Uterus (tissue), 2 donors: ENCODE measurements at regions not wholly inside any gene's neighbourhood (a gene's known extent, or its start where the extent isn't known, plus 50 kb on each side); places are given as distances from the start of the nearest gene placed in this dataset.

Experiments
- POLR2A ChIP-seq, 2 donors: fragments of 450-650 bp; IDR thresholded peaks; one replicate each; pipeline ENCODE4 v1.6.1; 2016; ENCODE audit warnings: antibody characterized with exemption in 2 of 2, mild to moderate bottlenecking in 1 of 2, moderate library complexity in 1 of 2
- TF ChIP-seq, protein P1 (sequence below), 4 experiments: fragments of 200-600 bp in 2 of 4; fragments of 450-650 bp in 2 of 4; sonication (generic) in 2 of 4; IDR thresholded peaks; one replicate each; pipeline ENCODE4 v1.5.1; 2016 to 2019; ENCODE audit warnings: antibody characterized with exemption in 4 of 4, mild to moderate bottlenecking in 2 of 4, moderate library complexity in 1 of 4

DNA sequence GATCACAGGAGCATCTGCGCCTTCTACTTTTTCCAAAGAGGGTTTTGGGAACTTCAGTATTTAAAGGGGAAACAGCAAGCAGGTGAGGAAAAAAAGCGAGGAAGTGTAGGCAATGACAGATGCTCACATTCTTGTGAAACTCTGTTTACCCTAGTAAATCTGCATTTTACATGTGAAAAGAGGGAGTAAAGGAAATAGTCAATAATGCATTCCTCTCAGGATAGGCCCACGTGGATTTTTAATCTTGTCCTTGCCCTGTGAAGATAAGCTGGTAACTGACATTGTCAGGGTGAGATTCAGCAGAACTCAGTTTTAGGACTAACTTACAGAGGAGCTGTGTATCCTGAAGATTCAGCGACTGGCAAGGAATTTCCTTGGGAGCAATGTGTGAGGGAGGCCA is 1119.2 kb upstream of the TMEM132C start:
- TF ChIP-seq, protein P1, sequence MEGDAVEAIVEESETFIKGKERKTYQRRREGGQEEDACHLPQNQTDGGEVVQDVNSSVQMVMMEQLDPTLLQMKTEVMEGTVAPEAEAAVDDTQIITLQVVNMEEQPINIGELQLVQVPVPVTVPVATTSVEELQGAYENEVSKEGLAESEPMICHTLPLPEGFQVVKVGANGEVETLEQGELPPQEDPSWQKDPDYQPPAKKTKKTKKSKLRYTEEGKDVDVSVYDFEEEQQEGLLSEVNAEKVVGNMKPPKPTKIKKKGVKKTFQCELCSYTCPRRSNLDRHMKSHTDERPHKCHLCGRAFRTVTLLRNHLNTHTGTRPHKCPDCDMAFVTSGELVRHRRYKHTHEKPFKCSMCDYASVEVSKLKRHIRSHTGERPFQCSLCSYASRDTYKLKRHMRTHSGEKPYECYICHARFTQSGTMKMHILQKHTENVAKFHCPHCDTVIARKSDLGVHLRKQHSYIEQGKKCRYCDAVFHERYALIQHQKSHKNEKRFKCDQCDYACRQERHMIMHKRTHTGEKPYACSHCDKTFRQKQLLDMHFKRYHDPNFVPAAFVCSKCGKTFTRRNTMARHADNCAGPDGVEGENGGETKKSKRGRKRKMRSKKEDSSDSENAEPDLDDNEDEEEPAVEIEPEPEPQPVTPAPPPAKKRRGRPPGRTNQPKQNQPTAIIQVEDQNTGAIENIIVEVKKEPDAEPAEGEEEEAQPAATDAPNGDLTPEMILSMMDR (IDR thresholded peaks at IDR 0.05): no peak
- no peak for TF ChIP-seq POLR2A (IDR thresholded peaks at IDR 0.05)
